C4-2B (cell line): ENCODE measurements at regions not wholly inside any gene's neighbourhood (a gene's known extent, or its start where the extent isn't known, plus 50 kb on each side); places are given as distances from the start of the nearest gene placed in this dataset.
"Not testable (repeated sequence)": the region's sequence is repeated elsewhere in the genome, so short reads cannot be mapped to it uniquely, and the experiment has no call there.

Source experiments
- ZFX ChIP-seq: fragments of 450-650 bp; IDR thresholded peaks from 2 replicates; pipeline ENCODE4 v1.6.1; 2017
- TF ChIP-seq, protein P1 (sequence below): fragments of 450-650 bp; conservative IDR thresholded peaks from 2 replicates; pipeline ENCODE4 v1.5.1; 2017; ENCODE audit warnings: mild to moderate bottlenecking

DNA sequence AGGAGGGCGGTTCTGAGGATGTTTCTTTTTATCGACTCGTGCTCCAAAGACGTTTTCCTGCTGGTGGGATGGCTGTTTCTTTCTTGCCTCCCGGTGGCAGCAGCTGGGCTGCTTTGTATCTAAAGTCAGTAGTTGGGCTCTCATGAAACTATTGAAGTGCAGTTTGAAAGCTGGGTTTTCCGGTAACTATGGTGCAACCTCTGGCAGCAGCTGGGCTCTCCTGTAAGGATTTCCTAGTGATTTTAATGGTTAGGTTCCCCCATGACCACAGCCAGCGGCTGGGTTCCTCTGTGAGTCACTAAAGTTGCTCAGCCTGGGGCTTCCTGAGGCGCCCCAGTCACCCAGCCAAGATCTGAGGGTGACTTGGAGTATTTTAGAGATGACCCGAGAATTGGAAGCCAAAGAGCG, 87.9 kb downstream of the NPIPB11 start:
- TF ChIP-seq, protein P1, sequence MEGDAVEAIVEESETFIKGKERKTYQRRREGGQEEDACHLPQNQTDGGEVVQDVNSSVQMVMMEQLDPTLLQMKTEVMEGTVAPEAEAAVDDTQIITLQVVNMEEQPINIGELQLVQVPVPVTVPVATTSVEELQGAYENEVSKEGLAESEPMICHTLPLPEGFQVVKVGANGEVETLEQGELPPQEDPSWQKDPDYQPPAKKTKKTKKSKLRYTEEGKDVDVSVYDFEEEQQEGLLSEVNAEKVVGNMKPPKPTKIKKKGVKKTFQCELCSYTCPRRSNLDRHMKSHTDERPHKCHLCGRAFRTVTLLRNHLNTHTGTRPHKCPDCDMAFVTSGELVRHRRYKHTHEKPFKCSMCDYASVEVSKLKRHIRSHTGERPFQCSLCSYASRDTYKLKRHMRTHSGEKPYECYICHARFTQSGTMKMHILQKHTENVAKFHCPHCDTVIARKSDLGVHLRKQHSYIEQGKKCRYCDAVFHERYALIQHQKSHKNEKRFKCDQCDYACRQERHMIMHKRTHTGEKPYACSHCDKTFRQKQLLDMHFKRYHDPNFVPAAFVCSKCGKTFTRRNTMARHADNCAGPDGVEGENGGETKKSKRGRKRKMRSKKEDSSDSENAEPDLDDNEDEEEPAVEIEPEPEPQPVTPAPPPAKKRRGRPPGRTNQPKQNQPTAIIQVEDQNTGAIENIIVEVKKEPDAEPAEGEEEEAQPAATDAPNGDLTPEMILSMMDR: not testable (repeated sequence)
- not testable (repeated sequence) for TF ChIP-seq ZFX
